ENCODE measurements at regions not wholly inside any gene's neighbourhood (a gene's known extent, or its start where the extent isn't known, plus 50 kb on each side); places are given as distances from the start of the nearest gene placed in this dataset.

- no peak overlapping the region for H3K27ac ChIP-seq
- TF ChIP-seq ZFX (IDR thresholded peaks at IDR 0.05) (no peak), CTCF (conservative IDR thresholded peaks at IDR 0.05) (no peak)
Observed at GRCh38 chr1:238783633-238784032, 602.7 kb upstream of the CHRM3 start.

DNA sequence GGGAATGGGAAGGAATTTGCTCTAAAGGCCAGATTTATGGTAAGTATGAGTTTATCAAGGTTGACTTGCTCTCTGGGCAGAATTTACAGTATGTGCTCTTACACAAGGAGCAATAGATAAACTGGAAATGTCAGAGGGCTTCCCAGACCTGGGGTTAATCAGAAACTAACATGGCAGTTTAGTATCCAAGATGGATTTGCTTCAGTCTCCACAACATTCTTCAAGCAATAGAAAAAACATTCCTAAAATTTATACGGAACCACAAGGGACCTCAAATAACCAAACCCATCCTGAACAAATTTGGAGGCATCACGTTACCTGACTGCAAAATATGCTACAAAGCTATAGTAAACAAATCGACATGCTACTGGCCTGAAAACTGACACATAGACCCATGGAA, 606.7 kb upstream of the CHRM3 start:
- TF ChIP-seq CTCF (conservative IDR thresholded peaks at IDR 0.05) (no peak), ZFX (IDR thresholded peaks at IDR 0.05) (no peak)
- no peak overlapping the region for H3K27ac ChIP-seq

GRCh38 chr1:238778113-238778512, 608.3 kb upstream of the CHRM3 start:
- no peak overlapping the region for H3K27ac ChIP-seq
- TF ChIP-seq CTCF (conservative IDR thresholded peaks at IDR 0.05) = no peak

DNA sequence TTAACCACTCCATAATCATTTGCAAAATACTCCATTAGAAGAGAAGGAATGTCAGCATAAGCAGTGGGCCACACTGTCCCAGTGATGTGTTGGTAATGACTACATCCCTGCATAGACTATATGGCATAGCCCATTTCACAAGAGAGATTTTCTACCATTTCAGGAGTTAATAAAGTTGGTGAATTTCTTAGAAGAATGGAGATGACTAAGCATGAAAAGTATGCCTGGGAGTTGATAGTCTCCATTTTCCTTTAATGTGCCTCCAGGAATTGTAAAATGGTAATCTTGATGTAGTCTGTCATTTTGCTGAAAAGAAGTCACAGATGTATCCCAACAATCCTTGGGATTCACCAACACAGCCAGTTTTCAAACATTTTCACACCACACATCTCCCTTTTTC, 608.8 kb upstream of the CHRM3 start:
- TF ChIP-seq CTCF (conservative IDR thresholded peaks at IDR 0.05) (no peak), ZFX (IDR thresholded peaks at IDR 0.05) (no peak)
- H3K27ac ChIP-seq = no peak overlapping the region

- H3K27ac ChIP-seq = no peak overlapping the region
- no peak for TF ChIP-seq CTCF (conservative IDR thresholded peaks at IDR 0.05)
- no peak for TF ChIP-seq ZFX (IDR thresholded peaks at IDR 0.05)
Observed at GRCh38 chr1:238776126-238776525, 610.2 kb upstream of the CHRM3 start.

DNA sequence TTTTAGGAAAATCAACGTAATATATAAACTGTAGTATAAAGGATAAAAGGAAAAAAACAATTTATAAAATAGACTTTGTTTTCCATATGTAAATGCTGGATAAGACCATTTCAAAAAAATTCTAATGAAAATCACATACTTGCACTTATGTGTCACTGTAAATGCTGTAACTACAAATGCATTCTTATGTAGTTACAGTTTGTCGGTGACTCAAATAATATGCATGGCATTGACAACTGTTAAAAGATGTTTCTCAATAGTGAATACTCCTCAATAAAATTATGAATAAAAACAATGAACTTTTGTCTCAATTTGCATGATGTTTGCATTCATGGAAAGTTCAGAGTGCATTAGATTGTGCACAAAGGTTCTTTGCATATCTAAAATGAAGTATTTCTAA, 614.0 kb upstream of the CHRM3 start:
- TF ChIP-seq ZFX (IDR thresholded peaks at IDR 0.05) = no peak
- no peak for TF ChIP-seq CTCF (conservative IDR thresholded peaks at IDR 0.05)
- H3K27ac ChIP-seq = no peak overlapping the region

DNA sequence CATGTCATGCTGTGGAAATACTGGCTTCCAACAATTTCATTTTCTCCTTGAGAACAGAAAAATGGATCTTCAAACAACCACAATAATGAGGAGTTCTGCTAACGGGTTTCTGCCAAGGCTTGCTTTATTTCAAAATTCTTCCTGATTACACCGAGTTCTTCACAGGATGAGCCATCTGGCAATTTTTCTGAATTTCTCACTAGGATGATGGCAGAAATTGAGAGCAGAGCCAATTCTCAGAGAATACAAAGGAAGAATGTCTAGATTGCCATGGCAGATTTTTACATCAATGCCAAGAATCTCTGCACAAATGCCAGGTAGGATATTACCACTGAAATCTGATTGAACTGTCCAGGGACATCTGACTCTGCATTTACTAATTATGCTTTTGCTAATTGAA, 619.0 kb upstream of the CHRM3 start:
- no peak overlapping the region for H3K27ac ChIP-seq
- no peak for TF ChIP-seq CTCF (conservative IDR thresholded peaks at IDR 0.05)
- TF ChIP-seq ZFX (IDR thresholded peaks at IDR 0.05) = no peak
